Astrocyte of the cerebellum (primary cell): ENCODE measurements at regions not wholly inside any gene's neighbourhood (a gene's known extent, or its start where the extent isn't known, plus 50 kb on each side); places are given as distances from the start of the nearest gene placed in this dataset.

ENCODE experiments used
- DNase-seq: peaks from one replicate; pipeline ENCODE4 v3.0.0-alpha.2; 2011; ENCODE audit warnings: low read depth
- H3K4me3 ChIP-seq: 2 replicates; pipeline ENCODE4 v1.5.1; 2011; ENCODE audit warnings: mild to moderate bottlenecking, low read depth, low read length, moderate library complexity
- CTCF ChIP-seq: IDR thresholded peaks from 2 replicates; pipeline ENCODE4 v1.5.1; 2012; ENCODE audit warnings: low read length, low read depth, moderate library complexity, mild to moderate bottlenecking; ENCODE audit errors: missing control alignments
- in situ Hi-C: cut with HindIII; loops from 2 replicates; pipeline ENCODE4 v1.10.0; 2017; ENCODE audit warnings: low sequenced_read_pairs

- H3K4me3 ChIP-seq = no peak overlapping the region
- TF ChIP-seq CTCF = no peak
- in situ Hi-C loops = no loop called here
- no peak for DNase-seq
Observed at GRCh38 chrX:4881277-4881676, 1167.8 kb upstream of the PRKX start.

GRCh38 chrX:4878640-4879039 lies 1165.2 kb upstream of the PRKX start:
- no peak for DNase-seq
- H3K4me3 ChIP-seq = no peak overlapping the region
- in situ Hi-C loops = no loop called here
- TF ChIP-seq CTCF = no peak

- H3K4me3 ChIP-seq = no peak overlapping the region
- DNase-seq = no peak
- no peak for TF ChIP-seq CTCF
- in situ Hi-C loops = no loop called here
Observed at GRCh38 chrX:4876268-4876667, 1162.8 kb upstream of the PRKX start.

- no peak overlapping the region for H3K4me3 ChIP-seq
- TF ChIP-seq CTCF = no peak
- DNase-seq = no peak
- in situ Hi-C loops = no loop called here
Observed at GRCh38 chrX:4851534-4851933, 1138.1 kb upstream of the PRKX start.

- DNase-seq = no peak
- no peak for TF ChIP-seq CTCF
- in situ Hi-C loops = no loop called here
- no peak overlapping the region for H3K4me3 ChIP-seq
Observed at GRCh38 chrX:4850312-4850711, 1136.9 kb upstream of the PRKX start.

GRCh38 chrX:4844376-4844775 lies 1130.9 kb upstream of the PRKX start:
- no peak overlapping the region for H3K4me3 ChIP-seq
- in situ Hi-C loops = no loop called here
- no peak for TF ChIP-seq CTCF
- no peak for DNase-seq

GRCh38 chrX:4841216-4841745 lies 1127.8 kb upstream of the PRKX start:
- no peak for DNase-seq
- H3K4me3 ChIP-seq = no peak overlapping the region
- no peak for TF ChIP-seq CTCF
- in situ Hi-C loops = no loop called here
